PC-9 (cell line): ENCODE measurements at regions not wholly inside any gene's neighbourhood (a gene's known extent, or its start where the extent isn't known, plus 50 kb on each side); places are given as distances from the start of the nearest gene placed in this dataset.

Source experiments
- BruUV-seq: library from RNA; stranded (reverse); fragments of 400-500 nt; replicated peaks from 2 replicates; lab custom pipeline; 2021; lab: Mats Ljungman, UMichigan
- CTCF ChIA-PET: fragments of 300-600 bp; sonication (Branson Sonifier 250); formaldehyde crosslinking; loops from one replicate; lab custom pipeline; 2022; ENCODE audit warnings: antibody characterized with exemption; lab: Charles Lee
- POLR2A ChIA-PET: fragments of 300-600 bp; sonication (Branson Sonifier 250); formaldehyde crosslinking; loops from one replicate; lab custom pipeline; 2022; ENCODE audit warnings: antibody characterized with exemption; ENCODE audit not compliant: unreplicated experiment; lab: Charles Lee
- DNase-seq, 2 experiments: peaks; one replicate each; pipeline versions ENCODE4 v3.0.0 to v3.0.0-alpha.2; 2015 to 2022; ENCODE audit warnings: mixed read lengths in 1 of 2
- H2AFZ ChIP-seq: fragments of 200-600 bp; sonication (generic); 2 replicates; pipeline ENCODE4 v1.8.1; 2017; ENCODE audit warnings: antibody characterized with exemption
- H3F3A ChIP-seq: fragments of 200-600 bp; sonication (generic); 2 replicates; pipeline ENCODE4 v1.8.1; 2017; ENCODE audit warnings: antibody characterized with exemption, mild to moderate bottlenecking, low read depth; ENCODE audit not compliant: insufficient read depth
- H3K27ac ChIP-seq: fragments of 200-600 bp; sonication (generic); 2 replicates; pipeline ENCODE4 v1.6.1; 2016; ENCODE audit warnings: mixed run types
- H3K27me3 ChIP-seq: fragments of 200-600 bp; sonication (generic); 2 replicates; pipeline ENCODE4 v1.6.1; 2016; ENCODE audit warnings: low read depth, mixed run types; ENCODE audit not compliant: insufficient read depth
- H3K36me3 ChIP-seq: fragments of 200-600 bp; sonication (generic); 2 replicates; pipeline ENCODE4 v1.6.1; 2016; ENCODE audit warnings: low read depth, mixed run types
- H3K4me1 ChIP-seq: fragments of 200-600 bp; sonication (generic); replicated peaks from 2 replicates; pipeline ENCODE4 v1.6.1; 2016; ENCODE audit warnings: mixed run types; ENCODE audit not compliant: insufficient read depth
- H3K4me2 ChIP-seq: fragments of 200-600 bp; sonication (generic); 2 replicates; pipeline ENCODE4 v1.6.1; 2017; ENCODE audit warnings: mixed run types
- H3K4me3 ChIP-seq: fragments of 200-600 bp; sonication (generic); 2 replicates; pipeline ENCODE4 v1.6.1; 2016; ENCODE audit warnings: mixed run types
- H3K79me2 ChIP-seq: fragments of 200-600 bp; sonication (generic); 2 replicates; pipeline ENCODE4 v1.6.1; 2017; ENCODE audit warnings: low read depth, mixed run types
- H3K9me2 ChIP-seq: fragments of 200-600 bp; sonication (generic); 2 replicates; pipeline ENCODE4 v1.8.1; 2017; ENCODE audit warnings: mild to moderate bottlenecking; ENCODE audit not compliant: insufficient read depth
- H3K9me3 ChIP-seq: fragments of 200-600 bp; sonication (generic); 2 replicates; pipeline ENCODE4 v1.8.1; 2016; ENCODE audit warnings: low read depth; ENCODE audit not compliant: insufficient read depth
- H4K20me1 ChIP-seq: fragments of 200-600 bp; sonication (generic); 2 replicates; pipeline ENCODE4 v1.8.1; 2017; ENCODE audit not compliant: insufficient read depth
- EZH2 ChIP-seq: fragments of 200-600 bp; sonication (generic); IDR thresholded peaks from 2 replicates; pipeline ENCODE4 v1.8.0; 2017; ENCODE audit warnings: antibody characterized with exemption, low read depth
- intact Hi-C: fragments of 100-400 bp; cut with micrococcal nuclease; formaldehyde crosslinking; loops from one replicate; pipeline ENCODE4 v1.10.0; 2022; ENCODE audit not compliant: unreplicated experiment
- TF ChIP-seq, protein P1 (sequence below): fragments of 200-600 bp; sonication (generic); conservative IDR thresholded peaks from 2 replicates; pipeline ENCODE4 v1.6.1; 2017; ENCODE audit warnings: mixed run types, antibody characterized with exemption, mild to moderate bottlenecking, moderate library complexity

DNA sequence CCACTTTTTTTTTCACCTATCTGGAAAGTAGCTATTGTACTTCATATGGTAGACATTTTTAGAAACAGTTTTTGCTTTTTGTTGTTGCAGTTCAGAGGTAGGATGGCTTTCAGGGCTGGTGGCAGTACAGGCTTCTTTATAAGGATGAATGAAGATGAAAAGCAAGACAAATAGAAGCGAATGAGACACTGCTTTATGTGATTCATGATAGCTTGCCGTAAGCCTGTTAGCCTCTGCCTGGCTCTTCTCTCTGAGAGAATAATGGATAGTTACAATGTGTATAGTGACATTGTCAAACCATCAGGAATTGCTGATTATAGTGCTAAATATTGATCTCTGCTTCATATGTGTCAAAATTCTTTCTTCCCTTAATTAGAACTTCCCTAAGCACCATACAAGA lies 173.7 kb downstream of the NR4A2 start:
- no peaks in the 10 kb centered on the region for H3K27me3 ChIP-seq
- ChIA-PET CTCF (no interaction called here), POLR2A (no interaction called here)
- H3K4me2 ChIP-seq = no peak overlapping the region
- no peaks in the 10 kb centered on the region for H3K4me1 ChIP-seq
- H3K4me3 ChIP-seq = no peak overlapping the region
- DNase-seq = no peak
- intact Hi-C loops = no loop called here
- no peaks in the 10 kb centered on the region for H3K9me3 ChIP-seq
- no peaks in the 10 kb centered on the region for H4K20me1 ChIP-seq
- no peaks in the 10 kb centered on the region for H3K79me2 ChIP-seq
- TF ChIP-seq, protein P1, sequence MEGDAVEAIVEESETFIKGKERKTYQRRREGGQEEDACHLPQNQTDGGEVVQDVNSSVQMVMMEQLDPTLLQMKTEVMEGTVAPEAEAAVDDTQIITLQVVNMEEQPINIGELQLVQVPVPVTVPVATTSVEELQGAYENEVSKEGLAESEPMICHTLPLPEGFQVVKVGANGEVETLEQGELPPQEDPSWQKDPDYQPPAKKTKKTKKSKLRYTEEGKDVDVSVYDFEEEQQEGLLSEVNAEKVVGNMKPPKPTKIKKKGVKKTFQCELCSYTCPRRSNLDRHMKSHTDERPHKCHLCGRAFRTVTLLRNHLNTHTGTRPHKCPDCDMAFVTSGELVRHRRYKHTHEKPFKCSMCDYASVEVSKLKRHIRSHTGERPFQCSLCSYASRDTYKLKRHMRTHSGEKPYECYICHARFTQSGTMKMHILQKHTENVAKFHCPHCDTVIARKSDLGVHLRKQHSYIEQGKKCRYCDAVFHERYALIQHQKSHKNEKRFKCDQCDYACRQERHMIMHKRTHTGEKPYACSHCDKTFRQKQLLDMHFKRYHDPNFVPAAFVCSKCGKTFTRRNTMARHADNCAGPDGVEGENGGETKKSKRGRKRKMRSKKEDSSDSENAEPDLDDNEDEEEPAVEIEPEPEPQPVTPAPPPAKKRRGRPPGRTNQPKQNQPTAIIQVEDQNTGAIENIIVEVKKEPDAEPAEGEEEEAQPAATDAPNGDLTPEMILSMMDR = no peak
- TF ChIP-seq EZH2 = no peak
- H3K36me3 ChIP-seq = no peaks in the 10 kb centered on the region
- H3F3A ChIP-seq = no peaks in the 10 kb centered on the region
- H2AFZ ChIP-seq = no peak overlapping the region
- no TSS peak for BruUV-seq
- no peak overlapping the region for H3K27ac ChIP-seq
- H3K9me2 ChIP-seq = no peaks in the 10 kb centered on the region

DNA sequence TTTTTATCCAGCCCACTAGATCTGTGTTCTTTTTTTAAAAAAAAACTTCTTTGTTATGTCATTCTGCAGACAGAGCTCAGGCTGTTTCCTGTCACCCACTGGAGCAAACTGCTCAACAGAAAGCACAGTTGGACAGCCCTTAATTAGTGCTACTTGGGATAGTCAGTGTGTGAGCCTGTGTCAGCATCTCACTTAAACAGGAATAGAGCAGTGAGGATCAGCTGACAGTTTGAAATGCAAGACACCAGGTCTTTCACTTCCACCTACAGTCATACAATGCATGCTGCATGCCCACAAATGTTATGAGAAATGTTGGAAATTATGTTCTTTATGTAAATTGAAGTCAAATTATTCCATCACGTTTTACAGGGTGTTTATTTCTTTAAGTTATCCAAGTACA lies 174.9 kb downstream of the NR4A2 start:
- Histone ChIP-seq H3K4me3 (no peak overlapping the region), H3K79me2 (no peaks in the 10 kb centered on the region), H2AFZ (no peak overlapping the region), H3K4me1 (no peaks in the 10 kb centered on the region), H3K9me3 (no peaks in the 10 kb centered on the region), H3F3A (no peaks in the 10 kb centered on the region), H4K20me1 (no peaks in the 10 kb centered on the region), H3K36me3 (no peaks in the 10 kb centered on the region), H3K9me2 (no peaks in the 10 kb centered on the region), H3K4me2 (no peak overlapping the region), H3K27me3 (no peaks in the 10 kb centered on the region), H3K27ac (no peak overlapping the region)
- TF ChIP-seq, protein P1 = no peak
- no peak for TF ChIP-seq EZH2
- intact Hi-C loops = no loop called here
- DNase-seq = no peak
- ChIA-PET POLR2A (no interaction called here), CTCF (no interaction called here)
- BruUV-seq = no TSS peak

DNA sequence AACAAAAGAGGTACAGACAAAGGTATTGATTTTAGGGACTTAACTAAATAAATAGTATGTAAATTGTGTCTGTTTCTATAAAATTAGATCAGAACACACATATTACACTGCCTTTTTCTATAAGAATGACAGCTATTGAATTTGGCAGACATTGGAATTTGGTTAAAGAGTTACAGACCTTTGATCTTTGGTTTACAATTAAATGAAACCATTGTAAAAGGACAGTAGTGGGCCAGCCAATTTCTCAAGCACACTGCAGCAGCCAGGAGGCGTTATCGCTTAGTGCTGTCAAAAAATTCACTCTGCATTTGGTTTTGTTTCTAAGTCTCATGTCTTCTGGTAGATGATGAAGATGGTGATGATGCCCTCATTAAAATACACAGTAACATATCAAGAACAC lies 175.9 kb downstream of the NR4A2 start:
- Histone ChIP-seq H3K4me2 (no peak overlapping the region), H3K9me2 (no peaks in the 10 kb centered on the region), H3F3A (no peaks in the 10 kb centered on the region), H2AFZ (no peak overlapping the region), H3K36me3 (no peaks in the 10 kb centered on the region), H4K20me1 (no peaks in the 10 kb centered on the region), H3K4me1 (no peaks in the 10 kb centered on the region), H3K27ac (no peak overlapping the region), H3K4me3 (no peak overlapping the region), H3K27me3 (no peaks in the 10 kb centered on the region), H3K9me3 (no peaks in the 10 kb centered on the region), H3K79me2 (no peaks in the 10 kb centered on the region)
- no TSS peak for BruUV-seq
- no peak for DNase-seq
- CTCF ChIA-PET = no interaction called here
- no peak for TF ChIP-seq EZH2
- TF ChIP-seq, protein P1 = no peak
- intact Hi-C loops = no loop called here
- POLR2A ChIA-PET = no interaction called here
